ENCODE measurements at regions not wholly inside any gene's neighbourhood (a gene's known extent, or its start where the extent isn't known, plus 50 kb on each side); places are given as distances from the start of the nearest gene placed in this dataset.

- TF ChIP-seq CTCF (IDR thresholded peaks at IDR 0.05) (no peak), POLR2AphosphoS5 (IDR thresholded peaks at IDR 0.05) (no peak), EP300 (IDR thresholded peaks at IDR 0.05) (no peak)
These were observed 202.6 kb downstream of the ZNF462 start for GRCh38 chr9:107065549-107065948.

All from esophagus muscularis mucosa (tissue), 4 donors.